Liver (tissue), 8 donors: ENCODE measurements at regions not wholly inside any gene's neighbourhood (a gene's known extent, or its start where the extent isn't known, plus 50 kb on each side); places are given as distances from the start of the nearest gene placed in this dataset.

ENCODE experiments used
- DNase-seq: peaks from one replicate; pipeline ENCODE4 v3.0.0-alpha.2; 2017; ENCODE audit warnings: low spot score
- H3K27ac ChIP-seq, 2 donors: one replicate each; pipeline ENCODE4 v1.7.0; 2013; ENCODE audit warnings: inconsistent platforms in 2 of 2, low read length in 2 of 2, control low read depth in 1 of 2, low read depth in 1 of 2, mild to moderate bottlenecking in 1 of 2
- H3K27me3 ChIP-seq, 4 donors: one replicate each; pipeline versions ENCODE4 v1.6.1 to v1.7.0; 2013; ENCODE audit warnings: low read length in 3 of 4, inconsistent platforms in 1 of 4, mild to moderate bottlenecking in 1 of 4, moderate library complexity in 1 of 4; ENCODE audit not compliant: control insufficient read depth in 4 of 4, insufficient read depth in 4 of 4
- H3K36me3 ChIP-seq, 4 donors: one replicate each; pipeline versions ENCODE4 v1.6.1 to v1.7.0; 2013; ENCODE audit warnings: low read length in 3 of 4, mild to moderate bottlenecking in 3 of 4, low read depth in 1 of 4, moderate library complexity in 1 of 4; ENCODE audit not compliant: control insufficient read depth in 4 of 4, insufficient read depth in 3 of 4
- H3K4me1 ChIP-seq, 4 donors: one replicate each; pipeline versions ENCODE4 v1.6.1 to v1.7.0; 2013; ENCODE audit warnings: low read length in 3 of 4, mild to moderate bottlenecking in 3 of 4, moderate library complexity in 1 of 4; ENCODE audit not compliant: control insufficient read depth in 4 of 4, insufficient read depth in 4 of 4
- H3K4me3 ChIP-seq, 3 donors: one replicate each; pipeline versions ENCODE4 v1.6.1 to v1.7.0; 2013; ENCODE audit warnings: low read length in 3 of 3, control low read depth in 1 of 3, low read depth in 1 of 3, mild to moderate bottlenecking in 1 of 3
- H3K9ac ChIP-seq, 2 donors: one replicate each; pipeline ENCODE4 v1.7.0; 2013; ENCODE audit warnings: low read length in 2 of 2, mild to moderate bottlenecking in 2 of 2, moderate library complexity in 2 of 2, control low read depth in 1 of 2, low read depth in 1 of 2
- H3K9me3 ChIP-seq, 4 donors: one replicate each; pipeline versions ENCODE4 v1.6.1 to v1.7.0; 2013; ENCODE audit warnings: low read length in 3 of 4; ENCODE audit not compliant: control insufficient read depth in 4 of 4
- ATF3 ChIP-seq: IDR thresholded peaks from 2 replicates; pipeline ENCODE4 v1.6.1; 2016; ENCODE audit warnings: antibody characterized with exemption
- CTCF ChIP-seq: fragments of 150-350 bp; IDR thresholded peaks from 2 replicates; pipeline ENCODE4 v1.5.1; 2017; ENCODE audit warnings: improper control_type of control experiment, low read depth, low read length; ENCODE audit not compliant: missing input control
- EGR1 ChIP-seq, 2 donors: IDR thresholded peaks; 2 replicates each; pipeline ENCODE4 v1.6.1; 2016 to 2018; ENCODE audit warnings: antibody characterized with exemption in 2 of 2, low read depth in 2 of 2
- FOXA1 ChIP-seq: IDR thresholded peaks from 2 replicates; pipeline ENCODE4 v1.6.1; 2016; ENCODE audit warnings: antibody characterized with exemption
- FOXA2 ChIP-seq: IDR thresholded peaks from 2 replicates; pipeline ENCODE4 v1.6.1; 2016; ENCODE audit warnings: antibody characterized with exemption
- GABPA ChIP-seq, 2 donors: IDR thresholded peaks in 1 of 2; conservative IDR thresholded peaks in 1 of 2; 2 replicates each; pipeline ENCODE4 v1.6.1; 2016; ENCODE audit warnings: antibody characterized with exemption in 2 of 2, mild to moderate bottlenecking in 1 of 2, moderate library complexity in 1 of 2
- HNF4A ChIP-seq, 2 donors: conservative IDR thresholded peaks; 2 replicates each; pipeline ENCODE4 v1.6.1; 2016; ENCODE audit warnings: antibody characterized with exemption in 2 of 2, mild to moderate bottlenecking in 2 of 2
- HNF4G ChIP-seq: IDR thresholded peaks from 2 replicates; pipeline ENCODE4 v1.6.1; 2016; ENCODE audit warnings: antibody characterized with exemption
- JUND ChIP-seq, 2 donors: IDR thresholded peaks; 2 replicates each; pipeline ENCODE4 v1.6.1; 2016; ENCODE audit warnings: antibody characterized with exemption in 2 of 2
- MAX ChIP-seq: IDR thresholded peaks from 2 replicates; pipeline ENCODE4 v1.6.1; 2016; ENCODE audit warnings: antibody characterized with exemption
- NR2F2 ChIP-seq: IDR thresholded peaks from 2 replicates; pipeline ENCODE4 v1.6.1; 2016; ENCODE audit warnings: antibody characterized with exemption
- RAD21 ChIP-seq, 2 donors: IDR thresholded peaks; 2 replicates each; pipeline ENCODE4 v1.6.1; 2016; ENCODE audit warnings: antibody characterized with exemption in 2 of 2, mild to moderate bottlenecking in 2 of 2
- REST ChIP-seq: IDR thresholded peaks from 2 replicates; pipeline ENCODE4 v1.6.1; 2016; ENCODE audit warnings: antibody characterized with exemption, mild to moderate bottlenecking
- RXRA ChIP-seq, 2 donors: IDR thresholded peaks; 2 replicates each; pipeline ENCODE4 v1.6.1; 2017 to 2018; ENCODE audit warnings: antibody characterized with exemption in 2 of 2, mild to moderate bottlenecking in 1 of 2
- SP1 ChIP-seq: IDR thresholded peaks from 2 replicates; pipeline ENCODE4 v1.6.1; 2018; ENCODE audit warnings: antibody characterized with exemption, mild to moderate bottlenecking
- TAF1 ChIP-seq: conservative IDR thresholded peaks from 2 replicates; pipeline ENCODE4 v1.6.1; 2016; ENCODE audit warnings: antibody characterized with exemption, mild to moderate bottlenecking
- YY1 ChIP-seq: IDR thresholded peaks from 2 replicates; pipeline ENCODE4 v1.6.1; 2016; ENCODE audit warnings: antibody characterized with exemption, mild to moderate bottlenecking
- ZBTB33 ChIP-seq: IDR thresholded peaks from 2 replicates; pipeline ENCODE4 v1.6.1; 2016; ENCODE audit warnings: antibody characterized with exemption
- WGBS: extraction: QIAGEN DNeasy Blood & Tissue Kit; methylation state at CpG from one replicate; pipeline ENCODE4 v1.1.7; 2013; 5-methylcytosine and 5-hydroxymethylcytosine counted together
- donor health status: healthy.
- donor health status: healthy.
- donor health status: healthy.
- donor health status: healthy.
- donor health status: healthy.

- WGBS, result 43% methylated on average over 1 of the region's 1 CpG
- Histone ChIP-seq H3K9ac (no peak overlapping the region), H3K36me3 (no peaks in the 10 kb centered on the region), H3K4me3 (no peak overlapping the region), H3K27me3 (peaks cover 0 to 2% (median 0%) of the 10 kb centered on the region in 4 donors), H3K9me3 (peaks cover 0 to 5% (median 0%) of the 10 kb centered on the region in 4 donors), H3K4me1 (no peaks in the 10 kb centered on the region), H3K27ac (no peak overlapping the region)
- no peak for DNase-seq
- TF ChIP-seq EGR1 (IDR thresholded peaks at IDR 0.05; ENCODE audit: low read depth in 2 of 2), result no peak
Observed at GRCh38 chr4:156128616-156129015, 174.9 kb upstream of the CTSO start.

- H3K4me1 ChIP-seq, result no peaks in the 10 kb centered on the region
- DNase-seq, result no peak
- 78% methylated on average over 2 of the region's 2 CpGs for WGBS
Observed at GRCh38 chr4:156118507-156119220, 165.0 kb upstream of the CTSO start.

More at GRCh38 chr4:156118507-156119220, 165.0 kb upstream of the CTSO start:
- Histone ChIP-seq H3K36me3 (no peaks in the 10 kb centered on the region), H3K9me3 (no peaks in the 10 kb centered on the region), H3K9ac (no peak overlapping the region), H3K4me3 (no peak overlapping the region), H3K27ac (no peak overlapping the region), H3K27me3 (no peaks in the 10 kb centered on the region)
- TF ChIP-seq SP1, result no peak
- TF ChIP-seq FOXA1, result no peak
- TF ChIP-seq YY1, result no peak
- no peak for TF ChIP-seq NR2F2
- no peak for TF ChIP-seq ZBTB33
- TF ChIP-seq CTCF, result no peak
- no peak for TF ChIP-seq HNF4A (conservative IDR thresholded peaks at IDR 0.05)
- no peak for TF ChIP-seq EGR1 (IDR thresholded peaks at IDR 0.05; ENCODE audit: low read depth in 2 of 2)
- no peak for TF ChIP-seq JUND (IDR thresholded peaks at IDR 0.05)
- no peak for TF ChIP-seq FOXA2
- no peak for TF ChIP-seq ATF3
- no peak for TF ChIP-seq RAD21 (IDR thresholded peaks at IDR 0.05)
- TF ChIP-seq TAF1, result no peak
- no peak for TF ChIP-seq REST
- no peak for TF ChIP-seq HNF4G
- no peak for TF ChIP-seq MAX
- no peak for TF ChIP-seq RXRA (IDR thresholded peaks at IDR 0.05)
- TF ChIP-seq GABPA (IDR thresholded peaks at IDR 0.05 in 1 of 2, conservative IDR thresholded peaks at IDR 0.05 in 1 of 2), result no peak
